Middle frontal gyrus (tissue), 1 donor: ENCODE measurements at regions not wholly inside any gene's neighbourhood (a gene's known extent, or its start where the extent isn't known, plus 50 kb on each side); places are given as distances from the start of the nearest gene placed in this dataset.

Experiments used
- DNase-seq: peaks from one replicate; pipeline ENCODE4 v3.0.0-alpha.2; 2015; ENCODE audit warnings: low spot score; ENCODE audit errors: extremely low spot score

DNA sequence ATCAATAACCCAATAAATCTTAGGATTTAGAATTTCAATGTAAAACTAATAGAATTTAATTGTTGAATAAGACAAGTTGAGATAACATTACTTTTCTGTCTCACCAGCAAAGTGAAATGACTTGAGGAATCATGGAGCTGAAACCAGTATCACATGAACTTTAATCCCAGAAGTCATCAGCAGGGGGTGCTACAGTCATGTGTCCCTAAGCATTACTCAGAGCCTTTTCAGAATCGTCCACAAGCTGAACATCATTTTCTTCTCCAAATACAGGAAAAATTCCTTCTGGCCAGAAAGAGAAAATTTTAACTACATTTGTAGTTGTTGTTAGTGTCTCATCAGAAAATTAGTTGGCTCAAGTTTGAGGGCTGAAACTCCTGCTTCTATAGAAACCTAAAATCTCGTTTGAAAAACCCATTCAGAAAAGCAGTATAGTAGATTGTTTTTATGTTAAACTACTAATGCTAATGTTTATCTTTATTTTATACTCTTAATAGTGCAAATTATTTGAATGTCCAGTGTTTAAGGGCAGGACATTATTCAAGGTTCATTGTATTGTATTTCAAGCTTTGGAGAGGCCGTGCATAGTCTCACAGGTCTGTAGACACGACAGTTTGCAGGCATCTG is 384.1 kb downstream of the PLOD2 start:
- no peak for DNase-seq

DNA sequence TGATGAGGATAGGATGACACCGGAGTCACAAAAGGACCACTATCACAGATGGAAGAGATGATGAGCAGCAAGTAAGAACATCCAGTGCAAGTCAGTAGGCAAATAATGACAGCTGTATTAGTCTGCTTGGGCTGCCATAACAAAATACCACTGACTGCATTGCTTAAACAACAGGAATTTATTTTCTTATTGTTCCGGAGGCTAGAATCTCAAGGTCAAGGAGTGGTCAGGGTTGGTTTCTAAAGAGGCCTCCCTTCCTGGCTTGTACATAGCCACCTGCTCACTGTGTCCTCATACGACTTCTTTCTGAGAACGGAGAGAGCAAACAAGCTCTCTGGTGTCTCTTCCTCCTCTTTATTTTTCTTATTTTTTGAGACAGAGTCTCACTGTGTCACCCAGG is 380.7 kb downstream of the PLOD2 start:
- no peak for DNase-seq

DNA sequence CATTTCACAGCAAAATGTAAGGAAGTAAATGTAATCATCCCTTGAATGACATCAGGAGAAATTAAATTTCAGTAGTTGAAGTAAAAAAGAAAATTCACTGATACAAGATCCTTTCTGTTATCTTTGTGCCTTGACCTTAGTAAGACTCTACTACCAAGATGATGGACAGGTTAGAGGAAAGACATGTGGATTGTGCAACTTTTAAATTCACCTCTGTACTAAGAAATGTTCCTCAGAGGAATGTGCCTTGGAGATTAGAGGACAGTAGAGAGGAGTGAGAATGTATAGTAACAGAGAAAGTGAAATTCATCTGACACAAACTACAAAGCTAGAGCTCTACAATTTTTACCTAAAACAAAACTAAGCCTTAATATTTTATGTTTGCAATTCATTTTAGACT is 375.3 kb downstream of the PLOD2 start:
- DNase-seq: no peak

DNA sequence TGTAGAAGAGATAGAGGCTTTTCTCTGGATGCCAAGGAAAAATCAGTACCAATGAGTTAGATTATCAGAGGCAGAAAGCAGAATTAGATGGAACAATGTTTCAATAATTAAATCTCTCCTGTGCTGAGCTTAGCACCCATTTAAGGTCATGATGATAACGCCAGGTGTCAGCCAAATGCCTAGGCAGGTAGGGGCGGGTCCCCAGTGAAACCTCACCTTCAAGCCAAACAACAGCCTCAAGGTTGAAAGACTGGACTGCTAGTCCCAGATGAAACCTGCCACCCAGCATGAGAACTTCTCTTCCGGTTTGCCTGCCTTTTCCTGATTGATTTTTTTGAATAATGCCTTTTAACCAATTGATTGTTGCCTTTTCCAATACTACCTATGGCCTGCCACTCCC is 363.0 kb downstream of the PLOD2 start:
- no peak for DNase-seq

DNA sequence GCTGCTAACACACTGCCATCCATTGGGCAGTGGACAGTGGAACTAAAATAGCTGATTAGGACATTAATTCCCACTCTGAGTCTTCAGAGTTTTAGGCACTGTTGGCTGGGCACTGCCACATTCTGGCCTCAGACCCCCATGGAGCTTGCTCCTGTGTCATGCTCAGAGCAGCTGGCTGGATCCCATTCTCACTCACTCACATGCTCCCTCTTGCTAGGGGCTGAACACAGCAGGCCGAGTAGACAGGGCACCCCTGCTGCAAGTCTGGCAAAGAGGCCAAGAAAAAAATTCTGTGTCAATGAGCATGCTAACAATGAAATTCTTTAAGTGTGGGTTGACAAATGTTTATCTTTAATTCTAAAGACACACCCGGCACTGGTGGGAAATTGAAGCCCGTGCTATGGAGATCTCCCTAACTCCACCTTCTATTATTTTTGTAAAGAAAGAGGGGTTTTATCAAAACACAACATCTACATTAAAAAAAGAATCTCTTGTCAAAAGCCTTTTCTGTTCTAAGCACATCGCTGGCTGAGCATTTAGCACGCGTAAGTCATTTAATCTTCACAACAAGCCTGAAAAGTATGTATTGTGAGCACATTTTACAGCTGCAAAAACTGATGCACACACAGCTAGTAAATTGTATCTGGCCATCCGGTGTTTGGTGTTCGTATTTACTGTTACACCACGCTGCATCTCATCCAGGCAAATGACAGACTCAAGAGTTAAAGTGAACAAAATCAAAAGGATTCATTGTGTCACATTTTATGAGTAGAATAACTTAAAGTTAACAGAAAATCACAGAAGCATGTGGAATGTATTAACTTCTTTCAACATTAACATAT is 362.1 kb downstream of the PLOD2 start:
- DNase-seq: no peak

DNA sequence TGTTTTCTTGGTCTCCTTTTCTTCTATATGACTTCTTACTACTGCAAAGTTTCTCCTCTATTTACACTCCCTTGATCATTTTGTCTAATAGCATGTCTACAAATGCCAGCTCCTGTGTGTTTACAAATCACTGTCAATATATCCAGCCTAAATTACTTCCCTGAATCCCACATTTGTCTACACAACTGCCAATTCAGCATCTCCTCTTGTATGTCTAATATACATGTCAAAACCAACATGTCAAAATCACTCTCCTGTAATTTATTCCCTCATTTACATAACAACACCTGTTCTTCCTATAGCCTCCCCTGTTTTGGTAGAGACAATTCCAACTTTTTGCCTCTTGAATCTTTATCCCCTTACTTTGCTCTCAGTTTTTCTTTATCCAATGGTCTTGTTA is 359.3 kb downstream of the PLOD2 start:
- no peak for DNase-seq

DNA sequence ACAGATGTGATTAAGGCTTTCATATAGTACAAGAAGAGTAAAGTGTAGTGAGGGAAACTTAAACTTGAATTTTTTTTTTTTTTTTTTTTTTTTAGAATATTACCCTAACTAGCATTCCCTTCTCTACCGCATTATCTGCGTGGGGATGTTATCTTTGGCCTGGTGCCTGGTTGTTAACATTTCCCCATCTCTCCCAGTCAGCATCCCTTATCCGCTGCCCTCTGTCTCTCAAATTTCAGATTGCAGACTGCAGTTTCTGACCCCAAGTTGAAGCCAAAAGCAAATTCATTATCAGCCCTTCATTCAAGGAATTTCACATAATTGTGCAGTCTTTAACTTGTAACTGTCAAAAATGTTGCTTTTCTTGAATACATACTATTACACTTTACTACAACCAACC is 353.0 kb downstream of the PLOD2 start:
- DNase-seq: no peak

DNA sequence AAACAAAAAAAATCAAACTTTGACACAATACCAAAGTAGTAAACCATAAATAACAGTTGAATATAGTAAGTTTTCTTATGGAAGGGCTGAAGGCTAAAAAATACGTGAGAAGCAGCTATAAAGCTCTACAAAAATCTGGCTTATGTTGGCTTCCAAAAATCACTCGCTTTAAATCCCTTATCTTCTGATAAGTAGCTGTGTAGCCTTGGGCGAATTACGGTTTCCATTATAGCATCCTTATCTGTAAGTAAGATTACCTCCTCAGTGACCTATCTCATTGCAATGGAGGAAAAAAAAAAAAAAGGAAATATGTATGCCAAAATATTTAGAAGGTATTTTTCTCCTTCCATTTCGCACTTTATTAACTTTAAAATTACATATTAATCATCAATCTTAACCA is 348.6 kb downstream of the PLOD2 start:
- DNase-seq: no peak

DNA sequence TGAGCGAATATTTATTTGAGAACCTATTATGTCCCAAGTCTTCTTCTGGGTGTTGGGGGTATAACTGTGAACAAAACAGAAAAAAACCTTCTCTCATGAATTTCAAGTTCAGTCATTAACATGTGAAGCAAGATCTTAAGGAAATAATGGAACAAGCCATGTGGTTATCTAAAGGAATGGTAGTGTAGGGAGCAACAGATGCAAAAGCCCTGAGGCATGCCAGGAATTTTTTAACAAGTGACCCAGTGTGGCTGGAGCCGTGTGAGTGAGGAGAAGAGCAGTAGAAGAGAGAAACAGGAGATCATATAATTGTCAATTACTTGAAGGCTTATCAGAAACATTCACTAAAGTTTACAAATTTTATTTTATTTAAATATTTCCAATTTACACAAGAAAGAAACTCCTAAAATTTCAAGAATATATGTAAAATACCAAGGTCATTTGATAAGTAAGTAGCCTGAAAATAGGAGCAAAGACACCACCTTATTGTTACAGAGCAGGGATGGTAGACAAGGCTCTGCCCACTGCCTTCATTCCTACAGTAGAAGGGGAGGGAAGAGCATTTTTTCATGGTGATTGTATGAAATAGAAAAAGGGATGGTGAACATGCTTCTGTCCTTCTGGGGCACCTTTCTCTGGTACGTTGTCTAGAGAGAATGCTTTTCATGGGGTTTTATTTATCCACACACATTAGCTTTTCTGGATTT is 345.1 kb downstream of the PLOD2 start:
- no peak for DNase-seq

DNA sequence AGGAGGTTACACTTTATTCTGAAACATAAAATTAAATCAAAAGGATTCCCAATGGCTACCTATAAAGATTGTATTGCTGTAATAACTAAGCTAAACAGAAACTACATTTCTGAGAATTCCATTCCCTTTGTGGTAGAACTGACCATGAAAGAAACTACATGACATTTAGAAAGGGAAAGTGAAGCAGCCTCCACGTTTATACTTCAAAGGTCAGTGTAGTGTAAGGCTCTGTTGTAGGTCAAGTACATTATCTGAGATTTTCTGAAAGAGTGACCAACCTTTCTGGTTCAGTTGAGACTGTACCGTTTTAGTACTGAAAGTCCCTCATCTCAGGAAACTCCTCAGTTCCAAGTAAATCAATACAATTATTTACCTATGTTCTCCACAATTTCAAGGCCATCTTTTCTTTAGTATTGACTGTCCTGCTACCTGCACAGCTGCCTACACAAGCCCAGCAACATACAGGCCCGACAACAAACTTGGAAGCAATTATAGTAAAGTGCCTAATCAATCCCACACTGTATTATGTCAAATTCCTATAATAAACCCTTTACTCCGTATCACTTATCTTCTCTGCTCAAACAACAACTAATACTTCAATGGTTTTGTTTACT is 343.0 kb downstream of the PLOD2 start:
- DNase-seq: no peak

DNA sequence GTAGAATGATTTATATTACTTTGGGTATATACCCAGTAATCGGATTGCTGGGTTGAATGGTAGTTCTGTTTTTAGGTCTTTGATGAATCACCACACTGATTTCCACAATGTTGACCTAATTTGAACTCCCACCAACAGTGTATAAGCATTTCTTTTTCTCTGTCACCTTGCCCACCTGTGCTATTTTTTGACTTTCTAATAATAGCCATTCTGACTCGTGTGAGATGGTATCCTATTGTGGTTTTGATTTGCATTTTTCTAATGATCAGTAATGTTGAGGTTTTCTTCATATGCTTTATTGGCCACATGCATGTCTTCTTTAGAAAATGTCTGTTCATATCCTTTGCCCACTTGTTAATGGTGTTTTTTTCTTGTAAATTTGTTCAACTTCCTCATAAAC is 340.8 kb downstream of the PLOD2 start:
- no peak for DNase-seq

DNA sequence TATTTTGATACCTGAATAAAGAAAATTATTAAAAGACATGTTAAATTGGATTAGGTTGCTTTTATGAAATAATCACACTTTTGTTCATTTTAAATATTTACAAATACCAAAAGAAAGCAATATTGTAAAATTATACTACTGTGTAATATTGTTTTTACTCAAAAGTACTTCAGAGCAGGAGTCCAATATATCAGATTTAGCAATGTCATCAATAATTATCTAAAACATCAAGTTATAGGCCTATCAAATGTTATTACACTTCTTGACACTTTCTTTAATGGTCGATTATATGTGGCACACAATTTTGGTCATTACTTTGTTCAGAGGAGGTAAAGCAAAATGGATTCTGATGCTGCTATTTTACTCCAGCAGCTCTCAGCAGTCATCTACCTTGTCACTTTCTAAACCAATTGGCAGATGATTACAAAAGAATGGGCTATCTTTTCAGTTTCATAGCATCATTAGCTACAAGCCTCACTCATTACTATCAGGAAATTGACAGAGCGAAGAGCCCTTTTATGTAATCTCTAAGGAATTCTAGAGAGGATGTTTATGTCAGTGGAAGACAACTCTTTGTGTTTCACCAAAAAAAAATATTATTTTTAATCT is 318.6 kb downstream of the PLOD2 start:
- DNase-seq: no peak

DNA sequence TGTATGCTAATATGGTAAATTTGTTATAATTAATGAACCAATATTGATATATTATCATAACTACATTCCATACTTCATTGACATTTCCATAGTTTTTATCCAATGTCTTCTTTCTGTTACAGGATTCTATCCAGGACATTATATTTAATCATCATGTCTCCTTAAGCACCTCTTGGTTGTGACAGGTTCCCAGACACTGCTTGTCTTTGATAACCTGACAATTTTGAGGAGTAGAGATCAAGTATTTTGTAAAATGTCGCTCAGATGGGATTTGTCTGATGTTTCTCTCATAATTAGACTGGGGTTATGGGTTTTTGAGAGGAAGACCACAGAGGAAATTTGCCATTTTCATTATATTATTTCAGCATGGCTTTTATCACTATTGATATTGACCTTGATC is 317.4 kb downstream of the PLOD2 start:
- DNase-seq: no peak

DNA sequence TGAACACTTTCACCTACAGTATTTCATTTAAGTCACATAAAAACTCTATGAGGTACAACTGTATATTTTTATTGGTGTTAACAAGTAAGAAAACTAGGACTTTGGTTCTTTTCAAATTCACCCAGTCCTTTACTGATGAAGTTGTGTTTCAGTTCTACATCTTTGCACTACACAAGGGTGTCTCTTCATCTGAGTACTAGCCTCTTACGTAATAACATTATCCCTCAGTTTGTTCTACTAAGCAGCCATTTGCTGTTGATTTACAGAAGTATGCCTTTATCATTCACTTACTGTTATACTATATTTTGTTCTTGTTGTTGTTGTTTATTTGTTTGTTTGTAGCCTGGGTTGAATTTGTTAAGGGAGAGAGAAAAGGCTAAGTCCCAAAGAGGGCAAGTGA is 311.9 kb downstream of the PLOD2 start:
- no peak for DNase-seq

DNA sequence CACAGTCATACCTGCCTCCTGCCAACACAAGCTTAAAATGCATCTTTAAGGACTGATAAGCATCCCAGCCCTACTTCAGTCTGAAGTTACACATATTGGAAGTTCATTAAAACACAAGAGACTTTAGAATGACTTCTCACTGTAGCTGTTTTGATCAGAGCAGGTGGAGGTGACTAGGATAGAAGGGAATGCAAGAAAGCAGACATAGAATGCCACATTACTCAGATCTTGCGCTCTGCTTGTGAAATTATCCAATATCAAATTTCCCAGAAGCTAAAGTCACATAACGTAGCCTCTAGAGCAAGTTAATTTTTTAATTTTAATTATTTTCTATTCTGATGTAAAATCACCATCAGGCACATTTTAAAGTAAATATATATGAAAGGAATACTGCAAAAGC is 306.5 kb downstream of the PLOD2 start:
- no peak for DNase-seq

DNA sequence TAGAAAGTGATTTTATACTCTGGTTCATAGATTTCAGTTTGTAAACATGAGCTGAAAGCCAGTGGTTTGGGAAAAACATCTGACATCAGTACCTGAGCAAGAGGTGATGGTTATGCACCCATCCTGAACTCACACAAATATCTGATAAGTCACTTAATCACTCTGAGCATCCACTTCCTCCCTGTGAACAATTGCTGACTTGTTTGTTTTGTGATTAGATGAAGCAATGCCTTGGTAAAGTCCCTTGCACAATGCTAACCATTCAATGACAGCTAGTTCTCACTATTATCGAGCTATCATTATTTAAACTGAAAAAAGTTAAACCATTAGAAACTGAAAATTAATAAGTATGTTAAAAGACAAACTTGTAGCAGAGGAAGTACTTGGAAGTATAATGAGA is 303.0 kb downstream of the PLOD2 start:
- no peak for DNase-seq

DNA sequence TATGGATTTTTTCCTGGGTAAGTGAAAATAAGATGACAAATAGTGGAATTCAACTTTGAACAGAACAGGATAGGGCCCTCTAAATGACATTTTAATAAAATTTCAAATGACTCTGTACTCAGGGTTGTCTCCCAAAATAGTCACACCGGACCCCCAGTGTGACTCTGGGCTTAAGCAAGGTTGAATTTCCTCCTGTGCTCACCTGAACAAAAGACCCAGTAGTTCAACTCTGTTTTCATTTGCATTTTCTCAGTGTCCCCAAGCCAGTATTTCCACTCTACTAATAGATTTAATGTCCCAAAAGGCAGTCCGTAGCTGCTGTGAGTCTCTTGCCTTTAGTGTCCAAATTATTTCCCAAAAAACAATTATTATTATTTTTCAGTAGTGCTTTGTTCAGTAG is 296.6 kb downstream of the PLOD2 start:
- no peak for DNase-seq

DNA sequence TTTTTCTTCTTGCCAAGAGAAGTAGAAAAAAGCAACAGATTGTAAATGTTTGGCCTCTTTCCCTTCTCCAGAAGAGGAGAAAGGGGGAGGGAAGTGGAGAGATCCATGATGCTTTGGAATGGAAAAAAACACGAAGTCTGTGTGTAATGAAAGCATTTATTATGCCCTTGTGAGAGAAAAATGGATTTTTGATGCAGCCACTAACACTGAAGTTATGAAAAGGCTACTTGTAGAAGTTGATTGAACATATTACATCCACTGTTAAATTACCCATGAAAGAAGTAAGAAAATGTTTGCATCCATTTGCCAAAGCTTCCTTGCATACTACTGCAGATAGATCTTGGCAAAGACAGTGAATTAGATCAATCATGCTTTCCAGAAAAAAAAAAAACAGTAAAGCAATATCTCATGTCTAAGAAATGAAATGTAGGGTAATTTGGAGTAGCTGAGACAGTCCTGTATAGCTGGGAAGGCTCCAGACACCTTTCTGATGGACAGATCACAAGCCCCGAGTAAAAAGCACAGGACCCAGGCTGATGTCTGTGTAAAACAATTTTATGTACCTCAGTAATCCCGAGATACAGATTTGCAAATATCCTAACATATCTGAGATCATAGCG is 295.5 kb downstream of the PLOD2 start:
- no peak for DNase-seq

DNA sequence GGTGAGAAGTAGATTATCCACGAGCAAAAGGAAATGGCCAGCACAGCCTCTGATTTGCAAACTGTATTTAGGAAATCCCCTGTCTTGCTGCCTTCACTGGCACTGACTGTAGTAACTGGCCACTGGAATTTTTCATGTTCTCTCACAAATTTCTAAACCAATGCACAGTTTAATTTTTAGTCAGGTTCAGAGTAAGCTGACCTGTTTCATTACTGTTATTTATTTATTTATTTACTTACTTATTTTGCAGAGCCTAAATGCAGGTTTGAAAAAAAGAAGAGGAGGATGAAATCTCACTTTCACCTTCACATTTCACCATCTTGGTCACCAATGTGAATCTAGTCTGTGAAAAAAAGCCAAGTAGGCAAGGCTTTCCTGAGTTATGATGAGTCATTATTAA is 291.0 kb downstream of the PLOD2 start:
- DNase-seq: no peak

DNA sequence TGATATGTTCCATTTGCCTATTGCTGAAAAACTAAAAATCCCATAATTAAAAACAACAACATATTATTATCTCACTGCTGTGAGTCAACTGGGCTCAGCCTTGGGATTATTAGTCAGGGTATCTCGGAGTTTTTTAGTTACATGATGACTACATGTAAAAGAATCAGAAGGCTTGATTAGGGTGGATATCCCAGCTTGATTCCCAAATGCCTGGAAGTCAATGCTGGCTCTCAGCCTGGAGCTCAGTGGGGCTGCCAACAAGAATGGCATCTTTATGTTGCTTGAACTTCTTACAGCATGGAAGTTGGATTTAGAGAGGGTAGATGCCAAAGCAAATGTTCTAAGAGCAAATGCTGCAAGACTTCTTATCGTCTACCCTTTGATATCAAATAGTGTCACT is 278.5 kb downstream of the PLOD2 start:
- no peak for DNase-seq

DNA sequence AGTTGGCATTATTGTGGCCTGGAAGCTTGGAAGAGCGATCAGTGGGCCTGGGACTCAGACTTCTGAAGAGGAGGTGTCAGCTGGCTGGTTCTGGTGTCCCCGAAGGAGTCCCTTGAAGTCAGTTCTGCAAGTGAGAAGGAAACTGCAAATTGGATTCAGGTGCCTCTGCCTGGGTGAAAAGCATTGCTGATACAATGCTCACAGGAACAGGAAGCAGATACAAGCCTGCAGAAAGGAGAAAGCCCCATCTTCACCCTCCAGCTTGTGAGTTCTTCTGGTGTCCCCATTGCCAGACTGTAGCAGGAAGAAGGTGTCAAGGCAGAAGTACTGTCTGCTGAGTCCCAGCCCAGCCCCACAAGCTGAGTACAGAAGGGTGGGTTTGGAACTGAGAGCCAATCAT is 271.3 kb downstream of the PLOD2 start:
- DNase-seq: no peak
